HUES6 (cell line): ENCODE measurements at regions not wholly inside any gene's neighbourhood (a gene's known extent, or its start where the extent isn't known, plus 50 kb on each side); places are given as distances from the start of the nearest gene placed in this dataset.
A peak's percentile ranks its signal among the peaks of the same experiment; 100 is the strongest.
"Not testable (repeated sequence)": the region's sequence is repeated elsewhere in the genome, so short reads cannot be mapped to it uniquely, and the experiment has no call there.

Experiments
- H3K27ac ChIP-seq: 2 replicates; pipeline ENCODE4 v1.7.0; 2013; ENCODE audit warnings: low read depth, mild to moderate bottlenecking, low read length, inconsistent platforms
- H3K27me3 ChIP-seq: 2 replicates; pipeline ENCODE4 v1.6.1; 2013; ENCODE audit warnings: low read length; ENCODE audit not compliant: control insufficient read depth, insufficient read depth
- H3K36me3 ChIP-seq: 2 replicates; pipeline ENCODE4 v1.6.1; 2013; ENCODE audit warnings: low read length; ENCODE audit not compliant: control insufficient read depth, insufficient read depth
- H3K4me1 ChIP-seq: 2 replicates; pipeline ENCODE4 v1.6.1; 2013; ENCODE audit warnings: low read length; ENCODE audit not compliant: control insufficient read depth, insufficient read depth
- H3K4me3 ChIP-seq: 2 replicates; pipeline ENCODE4 v1.5.1; 2013; ENCODE audit warnings: low read depth, low read length
- H3K9ac ChIP-seq: one replicate; pipeline ENCODE4 v1.6.1; 2013; ENCODE audit warnings: mild to moderate bottlenecking, low read length
- H3K9me3 ChIP-seq: 2 replicates; pipeline ENCODE4 v1.6.1; 2013; ENCODE audit warnings: low read depth, low read length; ENCODE audit not compliant: control insufficient read depth, insufficient read depth

DNA sequence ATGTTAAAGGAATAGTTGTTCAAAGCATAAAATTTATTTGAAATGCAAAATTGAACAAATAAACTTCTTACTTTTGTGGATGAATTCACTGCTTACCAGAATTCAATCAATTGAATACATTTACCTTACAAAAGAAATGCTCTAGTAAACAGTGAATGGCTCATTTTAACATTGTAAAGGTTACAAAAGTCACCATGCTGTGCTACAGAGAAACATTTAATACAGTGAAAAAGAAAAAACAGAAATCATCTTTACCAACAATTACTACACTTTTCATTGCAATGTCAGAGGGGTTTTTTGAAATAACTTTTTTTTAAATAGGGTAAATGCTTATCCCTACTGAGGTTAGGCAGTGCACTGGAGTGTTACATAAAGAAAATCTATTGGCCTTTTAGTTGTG is 853.0 kb downstream of the NCAM2 start:
- H3K4me1 ChIP-seq, result peaks cover 18% of the 10 kb centered on the region
- no peaks in the 10 kb centered on the region for H3K9me3 ChIP-seq
- no peak overlapping the region for H3K4me3 ChIP-seq
- H3K9ac ChIP-seq, result no peak overlapping the region
- no peaks in the 10 kb centered on the region for H3K36me3 ChIP-seq
- H3K27me3 ChIP-seq, result no peaks in the 10 kb centered on the region
- peak overlapping the region; percentile 66; the same call in 1 of the 2 replicates for H3K27ac ChIP-seq

GRCh38 chr21:21851657-21852056 is 853.4 kb downstream of the NCAM2 start:
- Histone ChIP-seq H3K27ac (peak overlapping the region; percentile 66; the same call in 1 of the 2 replicates), H3K9ac (no peak overlapping the region), H3K9me3 (no peaks in the 10 kb centered on the region), H3K4me3 (no peak overlapping the region), H3K36me3 (no peaks in the 10 kb centered on the region), H3K4me1 (peaks cover 18% of the 10 kb centered on the region), H3K27me3 (no peaks in the 10 kb centered on the region)

DNA sequence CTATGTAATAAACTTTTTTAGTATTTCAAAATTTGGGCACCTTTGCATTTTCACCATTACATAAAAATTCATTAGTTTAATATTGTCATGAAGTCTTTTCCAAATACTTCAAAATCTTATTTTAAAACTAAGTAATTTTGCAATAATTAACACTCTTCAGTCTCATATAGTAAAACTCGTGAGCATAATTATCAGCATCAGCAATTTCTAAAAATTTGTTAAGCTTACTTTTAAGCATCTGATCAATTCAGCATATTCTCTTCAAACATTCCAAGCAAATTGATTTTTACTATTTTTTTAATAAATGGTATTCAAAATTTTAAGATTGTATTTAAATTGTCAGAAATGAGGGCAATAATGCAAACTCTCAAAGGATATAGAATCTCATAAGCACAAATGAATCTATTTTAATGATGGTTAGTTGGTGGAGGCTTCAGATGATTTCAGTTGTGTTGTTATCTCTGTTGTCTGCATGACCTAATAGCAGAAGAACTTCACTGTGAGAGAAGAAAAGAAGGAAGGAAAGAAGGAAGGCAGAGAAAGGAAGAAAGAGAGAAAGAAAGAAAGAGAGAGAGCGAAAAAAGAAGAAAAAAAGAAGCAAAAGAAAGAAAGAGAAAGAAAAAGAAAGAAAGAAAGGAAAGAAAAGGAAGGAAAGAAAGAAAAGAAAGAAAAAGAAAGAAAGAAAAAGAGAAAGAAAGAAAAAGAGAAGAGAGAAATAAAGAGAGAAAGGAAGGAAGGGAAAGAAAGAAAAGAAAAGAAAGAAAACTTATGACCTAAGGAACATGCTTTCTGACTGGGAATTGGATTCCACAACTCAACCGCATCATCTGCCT is 860.5 kb downstream of the NCAM2 start:
- no peaks in the 10 kb centered on the region for H3K9me3 ChIP-seq
- no peaks in the 10 kb centered on the region for H3K36me3 ChIP-seq
- H3K27ac ChIP-seq, result no peak overlapping the region
- no peak overlapping the region for H3K4me3 ChIP-seq
- no peaks in the 10 kb centered on the region for H3K27me3 ChIP-seq
- H3K9ac ChIP-seq, result no peak overlapping the region
- peaks cover 3% of the 10 kb centered on the region; the same call in 1 of the 2 replicates for H3K4me1 ChIP-seq

DNA sequence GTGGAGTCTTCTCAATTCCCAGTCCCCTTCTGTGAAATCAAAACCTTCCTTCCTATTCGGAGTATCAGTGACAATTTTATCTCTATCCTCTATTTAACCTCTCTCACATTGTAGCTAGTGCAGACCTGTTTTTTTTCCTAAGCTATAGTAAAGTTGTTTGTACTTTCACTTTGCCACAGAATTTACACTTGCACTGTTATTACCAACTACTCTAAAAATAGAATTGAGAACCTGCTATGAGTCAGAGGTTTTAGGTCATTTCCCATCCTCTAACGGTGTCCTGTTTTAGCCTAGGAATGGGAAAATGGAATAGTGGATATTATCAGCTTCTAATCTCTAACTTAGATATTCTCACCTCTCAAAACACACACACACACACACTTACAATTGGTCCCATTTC is 862.7 kb downstream of the NCAM2 start:
- Histone ChIP-seq H3K9ac (no peak overlapping the region), H3K4me3 (no peak overlapping the region), H3K27me3 (no peaks in the 10 kb centered on the region), H3K36me3 (no peaks in the 10 kb centered on the region), H3K9me3 (no peaks in the 10 kb centered on the region), H3K27ac (no peak overlapping the region), H3K4me1 (peaks cover 3% of the 10 kb centered on the region; the same call in 1 of the 2 replicates)

- Histone ChIP-seq H3K27me3 (no peaks in the 10 kb centered on the region), H3K9me3 (no peaks in the 10 kb centered on the region), H3K9ac (no peak overlapping the region), H3K36me3 (no peaks in the 10 kb centered on the region), H3K4me3 (no peak overlapping the region), H3K4me1 (peaks cover 3% of the 10 kb centered on the region; the same call in 1 of the 2 replicates), H3K27ac (no peak overlapping the region)
Measured at GRCh38 chr21:21864321-21864840, 866.2 kb downstream of the NCAM2 start.

DNA sequence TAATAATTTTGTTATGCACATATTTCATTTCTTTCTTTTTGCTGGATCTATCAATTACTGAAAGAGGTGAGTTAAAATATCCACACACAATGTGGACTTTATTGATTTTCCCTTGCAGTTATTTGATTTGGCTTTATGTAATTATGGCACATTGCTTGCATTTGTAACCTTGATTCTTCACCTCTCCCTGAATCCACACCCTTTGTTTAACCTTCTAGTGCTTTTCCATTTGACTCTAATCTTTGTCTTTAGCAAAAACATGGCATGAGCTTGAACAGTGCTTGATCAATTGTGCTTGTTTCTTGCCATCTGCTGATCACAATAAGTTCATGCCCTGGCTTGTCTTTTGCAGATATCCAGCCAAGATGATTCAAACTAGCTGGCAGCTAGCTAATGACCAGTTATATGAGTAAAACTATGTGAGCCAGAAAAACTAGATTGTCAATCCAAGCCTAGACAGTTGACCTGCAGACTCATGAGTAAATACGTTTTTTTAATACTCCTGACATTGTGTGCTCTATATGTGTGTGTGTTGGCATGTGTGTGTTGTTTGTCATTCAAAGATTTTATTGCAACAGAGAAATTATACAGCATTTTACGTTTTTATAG is 899.2 kb downstream of the NCAM2 start:
- no peaks in the 10 kb centered on the region for H3K4me1 ChIP-seq
- H3K27ac ChIP-seq, result no peak overlapping the region
- H3K9ac ChIP-seq, result no peak overlapping the region
- H3K27me3 ChIP-seq, result no peaks in the 10 kb centered on the region
- no peaks in the 10 kb centered on the region for H3K9me3 ChIP-seq
- H3K36me3 ChIP-seq, result no peaks in the 10 kb centered on the region
- no peak overlapping the region for H3K4me3 ChIP-seq

GRCh38 chr21:21898801-21899200 is 900.6 kb downstream of the NCAM2 start:
- no peak overlapping the region for H3K9ac ChIP-seq
- no peaks in the 10 kb centered on the region for H3K27me3 ChIP-seq
- no peaks in the 10 kb centered on the region for H3K4me1 ChIP-seq
- H3K27ac ChIP-seq, result no peak overlapping the region
- no peaks in the 10 kb centered on the region for H3K36me3 ChIP-seq
- no peak overlapping the region for H3K4me3 ChIP-seq
- no peaks in the 10 kb centered on the region for H3K9me3 ChIP-seq

- H3K27me3 ChIP-seq, H3K27ac ChIP-seq, H3K4me3 ChIP-seq, H3K9ac ChIP-seq, H3K9me3 ChIP-seq, H3K4me1 ChIP-seq, H3K36me3 ChIP-seq: not testable (repeated sequence)
Measured at GRCh38 chr21:21902416-21902815, 904.2 kb downstream of the NCAM2 start.

DNA sequence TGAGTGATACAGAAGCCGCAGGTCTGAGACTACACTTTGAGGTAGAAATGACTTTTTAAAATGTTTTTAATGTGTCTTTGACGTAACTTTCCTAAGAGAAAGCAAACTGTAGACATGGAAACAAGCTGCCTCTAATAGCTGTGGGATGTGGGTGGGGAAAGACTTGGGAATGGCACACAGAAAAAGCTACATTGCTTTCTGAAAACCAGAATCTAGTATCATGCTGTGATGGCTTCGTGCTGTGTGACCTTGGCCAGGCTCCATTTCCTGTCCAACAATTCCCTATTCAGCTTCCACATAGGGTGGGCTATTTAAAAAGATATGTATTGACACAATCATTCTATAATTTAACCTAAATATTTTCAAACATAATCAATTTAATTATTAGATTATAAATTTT is 909.1 kb downstream of the NCAM2 start:
- Histone ChIP-seq H3K9ac (no peak overlapping the region), H3K9me3 (peaks cover 18% of the 10 kb centered on the region; the same call in 1 of the 2 replicates), H3K27me3 (no peaks in the 10 kb centered on the region), H3K4me1 (no peaks in the 10 kb centered on the region), H3K27ac (no peak overlapping the region), H3K4me3 (no peak overlapping the region), H3K36me3 (no peaks in the 10 kb centered on the region)

- no peak overlapping the region for H3K27ac ChIP-seq
- no peak overlapping the region for H3K9ac ChIP-seq
- H3K9me3 ChIP-seq, result no peaks in the 10 kb centered on the region
- H3K36me3 ChIP-seq, result no peaks in the 10 kb centered on the region
- H3K4me1 ChIP-seq, result no peaks in the 10 kb centered on the region
- no peak overlapping the region for H3K4me3 ChIP-seq
- no peaks in the 10 kb centered on the region for H3K27me3 ChIP-seq
Measured at GRCh38 chr21:21915816-21916215, 917.6 kb downstream of the NCAM2 start.
